ENCODE measurements at regions not wholly inside any gene's neighbourhood (a gene's known extent, or its start where the extent isn't known, plus 50 kb on each side); places are given as distances from the start of the nearest gene placed in this dataset.

GRCh38 chr1:55965981-55966461, 613.3 kb downstream of the PLPP3 start:
- no peak overlapping the region for H3K27ac ChIP-seq
- ChIA-PET CTCF (interaction anchor here (0.6 kb wide), 1 partner anchor 911 kb away, joined by 3 read pairs; no protein-coding TSS in a partner anchor), POLR2A (ENCODE audit: low non-redundant PET) (no interaction called here)
- TF ChIP-seq CTCF (conservative IDR thresholded peaks at IDR 0.05; ENCODE audit: low read depth), result no peak
- peak; percentile 31 for DNase-seq (ENCODE audit: low spot score)

- CTCF ChIA-PET, result no interaction called here
These were observed 616.9 kb downstream of the PLPP3 start for GRCh38 chr1:55962472-55962871.

GRCh38 chr1:55959136-55959548, 620.2 kb downstream of the PLPP3 start:
- no peak for DNase-seq (ENCODE audit: low spot score)
- ChIA-PET POLR2A (ENCODE audit: low non-redundant PET) (no interaction called here), CTCF (interaction anchor here (0.5 to 0.6 kb wide), 2 partner anchors 23 to 328 kb away, joined by 3 to 4 read pairs; no protein-coding TSS in a partner anchor)
- TF ChIP-seq CTCF (conservative IDR thresholded peaks at IDR 0.05; ENCODE audit: low read depth), result no peak
- no peak overlapping the region for H3K27ac ChIP-seq

More at GRCh38 chr1:55962472-55962871, 616.9 kb downstream of the PLPP3 start:
- H3K27ac ChIP-seq, result no peak overlapping the region
- no peak for DNase-seq (ENCODE audit: low spot score)
- POLR2A ChIA-PET (ENCODE audit: low non-redundant PET), result no interaction called here
- no peak for TF ChIP-seq CTCF (conservative IDR thresholded peaks at IDR 0.05; ENCODE audit: low read depth)

GRCh38 chr1:55958498-55958897, 620.9 kb downstream of the PLPP3 start:
- no peak overlapping the region for H3K27ac ChIP-seq
- ChIA-PET POLR2A (ENCODE audit: low non-redundant PET) (no interaction called here), CTCF (no interaction called here)
- no peak for TF ChIP-seq CTCF (conservative IDR thresholded peaks at IDR 0.05; ENCODE audit: low read depth)
- DNase-seq (ENCODE audit: low spot score), result no peak

- no peak for DNase-seq (ENCODE audit: low spot score)
- TF ChIP-seq CTCF (conservative IDR thresholded peaks at IDR 0.05; ENCODE audit: low read depth), result no peak
- no peak overlapping the region for H3K27ac ChIP-seq
- POLR2A ChIA-PET (ENCODE audit: low non-redundant PET), result no interaction called here
- CTCF ChIA-PET, result interaction anchor here (0.8 kb wide), 1 partner anchor 474 kb away, joined by 4 read pairs; no protein-coding TSS in a partner anchor
These were observed 622.1 kb downstream of the PLPP3 start for GRCh38 chr1:55957276-55957675.

GRCh38 chr1:55955016-55955621, 624.2 kb downstream of the PLPP3 start:
- TF ChIP-seq CTCF (conservative IDR thresholded peaks at IDR 0.05; ENCODE audit: low read depth), result no peak
- no peak overlapping the region for H3K27ac ChIP-seq
- peak; percentile 19 for DNase-seq (ENCODE audit: low spot score)
- POLR2A ChIA-PET (ENCODE audit: low non-redundant PET), result no interaction called here
- CTCF ChIA-PET, result no interaction called here

Data from RWPE1 (cell line).